ENCODE measurements at regions not wholly inside any gene's neighbourhood (a gene's known extent, or its start where the extent isn't known, plus 50 kb on each side); places are given as distances from the start of the nearest gene placed in this dataset.
"Not testable (repeated sequence)": the region's sequence is repeated elsewhere in the genome, so short reads cannot be mapped to it uniquely, and the experiment has no call there.

DNA sequence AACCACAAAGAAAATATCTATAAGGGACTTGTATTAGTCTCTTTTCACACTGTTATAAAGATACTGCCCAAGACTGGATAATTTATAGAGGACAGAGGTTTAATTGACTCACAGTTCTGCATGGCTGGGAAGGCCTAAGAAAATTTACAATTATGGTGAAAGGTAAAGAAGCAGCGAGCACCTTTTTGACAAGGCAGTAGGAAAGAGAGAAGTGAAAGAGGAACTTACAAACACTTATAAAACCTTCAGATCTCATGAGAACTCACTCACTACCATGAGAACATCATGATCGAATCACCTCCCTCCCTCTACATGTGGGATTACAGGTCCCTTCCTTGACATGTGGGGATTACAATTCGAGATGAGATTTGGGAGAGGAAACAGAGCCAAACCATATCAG, 856.0 kb downstream of the TRAM1L1 start:
- no peak for FAIRE-seq
- TF ChIP-seq SPI1 (IDR thresholded peaks at IDR 0.05; ENCODE audit: low read depth, low read length) (no peak), TAF1 (IDR thresholded peaks at IDR 0.05; ENCODE audit: low read depth, low read length) (no peak), POLR2A (IDR thresholded peaks at IDR 0.05; ENCODE audit: low read depth, low read length) (no peak), PAX5 (IDR thresholded peaks at IDR 0.05; ENCODE audit: insufficient read depth, low read length, severe bottlenecking) (no peak), POLR2AphosphoS5 (IDR thresholded peaks at IDR 0.05; ENCODE audit: low read depth, low read length) (no peak), POU2F2 (IDR thresholded peaks at IDR 0.05; ENCODE audit: low read depth, low read length) (no peak)
- DNase-seq (ENCODE audit: insufficient read length, low spot score) = no peak

DNA sequence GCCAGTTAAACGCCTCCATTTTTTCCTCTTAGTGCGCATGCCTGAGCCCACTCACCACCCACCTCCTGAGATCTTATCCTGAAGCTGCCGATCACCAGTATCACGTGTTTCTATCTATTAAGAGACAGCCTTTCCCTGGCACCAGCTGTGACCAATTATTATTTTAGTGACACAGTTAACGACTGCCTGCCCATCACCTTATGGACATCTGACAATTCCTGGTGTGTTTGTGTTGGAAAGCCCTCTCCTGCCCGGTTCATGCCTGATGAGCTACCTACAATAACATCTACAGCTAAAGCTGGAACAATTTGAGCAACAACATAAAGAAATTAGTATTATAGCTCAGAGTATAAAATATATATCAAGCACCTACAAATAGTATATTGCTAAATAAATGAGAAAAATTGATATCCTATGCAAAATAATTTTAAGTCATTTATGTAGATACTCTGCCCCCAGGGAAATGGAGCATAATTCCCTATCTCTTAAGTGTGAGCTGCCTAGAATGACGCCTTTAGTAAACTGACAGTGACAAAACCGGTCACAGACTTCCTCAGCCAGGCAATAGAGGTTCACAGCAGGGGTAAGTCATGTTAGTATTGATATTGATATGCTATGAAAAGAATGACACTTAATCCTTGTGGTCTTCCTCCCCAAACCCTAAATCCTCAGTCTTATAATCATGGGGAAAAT, 862.2 kb downstream of the TRAM1L1 start:
- DNase-seq (ENCODE audit: insufficient read length, low spot score) = no peak
- no peak for FAIRE-seq
- TF ChIP-seq SPI1 (IDR thresholded peaks at IDR 0.05; ENCODE audit: low read depth, low read length) (no peak), TAF1 (IDR thresholded peaks at IDR 0.05; ENCODE audit: low read depth, low read length) (no peak), PAX5 (IDR thresholded peaks at IDR 0.05; ENCODE audit: insufficient read depth, low read length, severe bottlenecking) (no peak), POLR2A (IDR thresholded peaks at IDR 0.05; ENCODE audit: low read depth, low read length) (no peak), POU2F2 (IDR thresholded peaks at IDR 0.05; ENCODE audit: low read depth, low read length) (no peak), POLR2AphosphoS5 (IDR thresholded peaks at IDR 0.05; ENCODE audit: low read depth, low read length) (no peak)

DNA sequence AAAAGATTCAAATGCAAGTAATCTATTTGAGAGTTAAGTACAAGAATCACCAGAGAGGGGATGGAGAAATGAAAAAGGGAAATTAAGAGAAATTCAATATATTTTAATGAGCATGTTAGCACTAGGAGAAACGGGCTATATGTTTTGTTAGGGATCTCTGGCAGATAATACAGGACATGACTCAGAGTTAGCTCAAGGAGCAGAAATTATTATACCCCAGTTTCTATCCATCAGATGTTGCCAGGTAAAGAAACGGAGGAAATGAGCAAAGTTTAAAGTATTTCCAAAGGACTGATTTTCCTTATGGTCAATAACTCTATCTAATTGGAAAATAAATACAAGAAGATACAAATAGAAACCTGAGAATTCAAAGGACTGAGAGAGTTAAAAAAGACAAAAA, 867.6 kb downstream of the TRAM1L1 start:
- no peak for DNase-seq (ENCODE audit: insufficient read length, low spot score)
- TF ChIP-seq POU2F2 (IDR thresholded peaks at IDR 0.05; ENCODE audit: low read depth, low read length) = no peak
- no peak for TF ChIP-seq PAX5 (IDR thresholded peaks at IDR 0.05; ENCODE audit: insufficient read depth, low read length, severe bottlenecking)
- no peak for TF ChIP-seq POLR2AphosphoS5 (IDR thresholded peaks at IDR 0.05; ENCODE audit: low read depth, low read length)
- TF ChIP-seq POLR2A (IDR thresholded peaks at IDR 0.05; ENCODE audit: low read depth, low read length) = no peak
- no peak for TF ChIP-seq TAF1 (IDR thresholded peaks at IDR 0.05; ENCODE audit: low read depth, low read length)
- TF ChIP-seq SPI1 (IDR thresholded peaks at IDR 0.05; ENCODE audit: low read depth, low read length) = no peak
- no peak for FAIRE-seq

DNA sequence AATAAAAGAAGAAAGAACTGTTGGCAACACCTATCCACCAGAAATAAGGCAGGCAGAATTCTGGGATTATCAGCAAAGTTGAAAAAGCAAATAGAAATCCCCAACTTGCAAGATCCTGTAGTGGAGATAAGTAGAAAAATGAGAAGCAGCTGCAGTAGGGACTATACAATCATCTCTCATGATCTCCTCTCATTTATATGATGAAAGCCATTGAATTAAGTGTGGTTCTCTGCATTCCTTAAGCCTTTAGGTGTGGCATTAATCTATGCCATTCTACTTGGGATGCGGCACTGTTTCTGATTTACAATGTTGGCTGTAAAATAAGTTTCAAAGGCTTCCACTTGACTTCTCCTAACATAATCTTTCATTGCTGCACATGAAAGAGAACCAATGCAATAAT, 869.8 kb downstream of the TRAM1L1 start:
- DNase-seq (ENCODE audit: insufficient read length, low spot score) = no peak
- TF ChIP-seq POU2F2 (IDR thresholded peaks at IDR 0.05; ENCODE audit: low read depth, low read length) (no peak), SPI1 (IDR thresholded peaks at IDR 0.05; ENCODE audit: low read depth, low read length) (no peak), POLR2AphosphoS5 (IDR thresholded peaks at IDR 0.05; ENCODE audit: low read depth, low read length) (no peak), POLR2A (IDR thresholded peaks at IDR 0.05; ENCODE audit: low read depth, low read length) (no peak), TAF1 (IDR thresholded peaks at IDR 0.05; ENCODE audit: low read depth, low read length) (no peak), PAX5 (IDR thresholded peaks at IDR 0.05; ENCODE audit: insufficient read depth, low read length, severe bottlenecking) (no peak)
- FAIRE-seq = no peak

DNA sequence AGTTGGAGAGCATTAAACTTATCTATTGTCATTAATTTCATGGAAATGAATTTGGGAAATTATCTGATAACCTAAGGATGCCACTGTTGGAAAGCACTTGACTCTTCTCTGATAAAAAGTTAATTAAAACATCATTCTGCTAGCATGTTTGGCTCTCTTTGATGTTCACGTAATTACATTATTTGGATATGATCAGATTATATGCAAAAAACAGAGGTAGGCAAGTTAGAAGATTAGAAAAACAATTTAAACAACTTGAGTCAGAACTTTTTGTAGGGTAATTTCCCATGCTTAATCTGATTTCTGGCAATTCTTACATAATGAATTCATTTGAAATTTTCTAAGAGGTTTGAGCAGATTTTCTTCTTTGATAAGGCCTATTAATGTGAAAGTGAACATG, 882.9 kb downstream of the TRAM1L1 start:
- TF ChIP-seq SPI1 (IDR thresholded peaks at IDR 0.05; ENCODE audit: low read depth, low read length) (no peak), POLR2A (IDR thresholded peaks at IDR 0.05; ENCODE audit: low read depth, low read length) (no peak), TAF1 (IDR thresholded peaks at IDR 0.05; ENCODE audit: low read depth, low read length) (no peak), POU2F2 (IDR thresholded peaks at IDR 0.05; ENCODE audit: low read depth, low read length) (no peak), POLR2AphosphoS5 (IDR thresholded peaks at IDR 0.05; ENCODE audit: low read depth, low read length) (no peak), PAX5 (IDR thresholded peaks at IDR 0.05; ENCODE audit: insufficient read depth, low read length, severe bottlenecking) (no peak)
- FAIRE-seq = no peak

DNA sequence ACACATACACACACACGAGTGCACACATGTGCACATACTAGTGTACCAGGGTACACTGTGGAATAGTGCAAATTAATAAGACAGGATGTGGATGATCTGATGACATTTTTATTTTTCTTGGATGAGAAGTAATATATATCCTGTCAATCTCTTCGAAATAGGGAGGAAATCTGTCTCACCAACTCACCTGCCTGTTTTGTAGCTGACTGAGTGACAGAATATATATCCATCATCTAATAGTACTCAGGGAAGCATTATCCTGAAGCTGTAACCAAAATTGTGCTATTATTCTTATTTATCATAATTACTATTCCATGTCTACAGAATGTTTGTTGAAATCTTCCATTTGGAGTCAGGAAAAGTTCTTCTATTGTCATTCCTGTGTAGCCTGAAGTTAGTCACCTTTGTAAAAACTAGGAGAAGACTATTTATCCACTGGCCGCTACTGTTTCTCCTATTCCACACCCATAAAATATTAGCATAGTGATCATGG, 888.0 kb downstream of the TRAM1L1 start:
- no peak for FAIRE-seq
- no peak for DNase-seq (ENCODE audit: insufficient read length, low spot score)
- no peak for TF ChIP-seq TAF1 (IDR thresholded peaks at IDR 0.05; ENCODE audit: low read depth, low read length)
- TF ChIP-seq POLR2A (IDR thresholded peaks at IDR 0.05; ENCODE audit: low read depth, low read length) = no peak
- TF ChIP-seq POU2F2 (IDR thresholded peaks at IDR 0.05; ENCODE audit: low read depth, low read length) = no peak
- TF ChIP-seq SPI1 (IDR thresholded peaks at IDR 0.05; ENCODE audit: low read depth, low read length) = no peak
- TF ChIP-seq PAX5 (IDR thresholded peaks at IDR 0.05; ENCODE audit: insufficient read depth, low read length, severe bottlenecking) = no peak
- no peak for TF ChIP-seq POLR2AphosphoS5 (IDR thresholded peaks at IDR 0.05; ENCODE audit: low read depth, low read length)

More for the DNA sequence above, 882.9 kb downstream of the TRAM1L1 start:
- no peak for DNase-seq (ENCODE audit: insufficient read length, low spot score)

DNA sequence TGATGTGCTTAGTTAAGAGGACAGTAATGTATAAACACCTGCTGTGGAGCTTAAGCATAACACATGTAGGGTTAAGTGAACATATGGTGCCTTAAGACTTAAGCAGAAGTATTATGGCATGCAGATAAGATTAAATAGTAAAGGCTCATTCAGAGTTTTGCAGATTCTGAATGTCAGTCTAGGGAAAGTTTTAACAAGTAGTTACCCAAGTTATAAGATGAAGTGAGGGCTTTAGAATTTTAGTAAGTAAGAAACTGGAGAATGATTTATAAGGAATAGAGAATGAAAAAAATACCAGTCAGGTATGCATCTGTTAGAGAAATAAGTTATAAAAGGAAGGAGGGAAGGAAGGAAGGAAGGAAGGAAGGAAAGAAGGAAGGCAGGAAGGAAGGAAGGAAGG, 902.1 kb downstream of the TRAM1L1 start:
- no peak for TF ChIP-seq POLR2AphosphoS5 (IDR thresholded peaks at IDR 0.05; ENCODE audit: low read depth, low read length)
- no peak for TF ChIP-seq SPI1 (IDR thresholded peaks at IDR 0.05; ENCODE audit: low read depth, low read length)
- no peak for TF ChIP-seq POU2F2 (IDR thresholded peaks at IDR 0.05; ENCODE audit: low read depth, low read length)
- TF ChIP-seq TAF1 (IDR thresholded peaks at IDR 0.05; ENCODE audit: low read depth, low read length) = no peak
- no peak for TF ChIP-seq POLR2A (IDR thresholded peaks at IDR 0.05; ENCODE audit: low read depth, low read length)
- no peak for TF ChIP-seq PAX5 (IDR thresholded peaks at IDR 0.05; ENCODE audit: insufficient read depth, low read length, severe bottlenecking)
- no peak for FAIRE-seq
- DNase-seq (ENCODE audit: insufficient read length, low spot score) = no peak

DNA sequence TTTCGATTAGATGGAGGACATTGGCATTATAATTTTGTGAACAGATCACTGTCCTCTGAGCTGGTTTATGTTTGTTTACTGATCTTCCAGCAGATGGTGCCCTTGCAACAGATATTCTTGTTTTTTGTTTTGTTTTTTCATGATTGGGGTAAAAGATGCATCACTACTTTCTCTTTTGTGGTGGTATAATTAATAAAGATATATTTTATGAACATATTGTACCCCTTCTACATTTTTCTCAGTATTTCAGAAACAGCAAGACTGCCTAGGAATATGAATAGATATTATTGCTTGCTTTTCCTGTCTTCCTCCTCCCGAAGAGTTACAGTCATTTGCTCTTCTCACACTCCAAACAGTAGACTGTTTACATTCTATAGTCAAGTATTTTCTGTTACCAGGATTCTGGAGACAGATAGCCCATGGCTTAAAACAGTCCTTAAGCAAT, 905.2 kb downstream of the TRAM1L1 start:
- FAIRE-seq (no peak), DNase-seq (ENCODE audit: insufficient read length, low spot score) (no peak)
- TF ChIP-seq PAX5 (IDR thresholded peaks at IDR 0.05; ENCODE audit: insufficient read depth, low read length, severe bottlenecking) = no peak
- TF ChIP-seq POU2F2 (IDR thresholded peaks at IDR 0.05; ENCODE audit: low read depth, low read length) = no peak
- no peak for TF ChIP-seq POLR2AphosphoS5 (IDR thresholded peaks at IDR 0.05; ENCODE audit: low read depth, low read length)
- TF ChIP-seq TAF1 (IDR thresholded peaks at IDR 0.05; ENCODE audit: low read depth, low read length) = no peak
- no peak for TF ChIP-seq POLR2A (IDR thresholded peaks at IDR 0.05; ENCODE audit: low read depth, low read length)
- no peak for TF ChIP-seq SPI1 (IDR thresholded peaks at IDR 0.05; ENCODE audit: low read depth, low read length)

DNA sequence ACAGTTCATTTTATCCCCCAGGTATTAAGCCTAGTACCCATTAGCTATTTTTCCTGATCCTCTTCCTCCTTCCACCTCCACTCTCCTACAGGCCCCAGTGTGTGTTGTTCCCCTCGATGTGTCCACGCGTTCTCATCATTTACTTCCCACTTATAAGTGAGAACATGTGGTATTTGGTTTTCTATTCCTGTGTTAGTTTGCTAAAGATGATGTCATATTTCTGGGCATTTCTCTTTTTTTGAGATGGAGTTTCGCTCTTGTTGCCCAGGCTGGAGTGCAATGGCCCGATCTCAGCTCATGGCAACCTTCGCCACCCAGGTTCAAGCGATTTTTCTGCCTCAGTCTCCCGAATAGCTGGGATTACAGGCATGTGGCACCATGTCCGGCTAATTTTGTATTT, 934.0 kb downstream of the TRAM1L1 start:
- not testable (repeated sequence) for DNase-seq (ENCODE audit: insufficient read length, low spot score); FAIRE-seq

DNA sequence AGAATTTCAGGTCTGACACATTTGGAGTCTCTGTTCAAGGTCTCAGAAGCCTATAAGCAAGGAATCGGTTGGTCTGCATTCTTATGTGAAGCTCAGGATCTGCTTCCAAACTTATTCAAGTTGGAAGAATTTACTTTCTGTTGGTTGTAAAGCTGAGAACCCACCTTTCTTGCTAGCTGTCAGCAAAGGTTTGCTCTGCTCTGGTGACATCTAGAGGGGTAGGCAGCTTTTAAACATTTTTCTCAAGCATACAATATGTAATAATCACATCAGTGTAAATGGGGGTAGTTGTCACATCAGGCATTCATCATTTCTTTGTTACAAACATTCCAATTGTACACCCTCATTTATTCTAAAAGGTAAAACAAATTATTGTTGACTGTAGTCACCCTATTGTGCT, 935.2 kb downstream of the TRAM1L1 start:
- DNase-seq (ENCODE audit: insufficient read length, low spot score) = no peak
- FAIRE-seq = no peak

More for the DNA sequence above, 935.2 kb downstream of the TRAM1L1 start:
- TF ChIP-seq POLR2A (IDR thresholded peaks at IDR 0.05; ENCODE audit: low read depth, low read length) (no peak), PAX5 (IDR thresholded peaks at IDR 0.05; ENCODE audit: insufficient read depth, low read length, severe bottlenecking) (no peak), SPI1 (IDR thresholded peaks at IDR 0.05; ENCODE audit: low read depth, low read length) (no peak), TAF1 (IDR thresholded peaks at IDR 0.05; ENCODE audit: low read depth, low read length) (no peak), POU2F2 (IDR thresholded peaks at IDR 0.05; ENCODE audit: low read depth, low read length) (no peak), POLR2AphosphoS5 (IDR thresholded peaks at IDR 0.05; ENCODE audit: low read depth, low read length) (no peak)

All from GM12891 (cell line).